Astrocyte of the hippocampus (primary cell): ENCODE measurements at regions not wholly inside any gene's neighbourhood (a gene's known extent, or its start where the extent isn't known, plus 50 kb on each side); places are given as distances from the start of the nearest gene placed in this dataset.

Source experiments
- DNase-seq: peaks from one replicate; pipeline ENCODE4 v3.0.0; 2011; ENCODE audit warnings: low read depth, low spot score

- DNase-seq = peak; percentile 27
Observed at GRCh38 chr15:98597666-98598065, 50.7 kb upstream of the IGF1R start.
